ENCODE measurements at regions not wholly inside any gene's neighbourhood (a gene's known extent, or its start where the extent isn't known, plus 50 kb on each side); places are given as distances from the start of the nearest gene placed in this dataset.
"Not testable (repeated sequence)": the region's sequence is repeated elsewhere in the genome, so short reads cannot be mapped to it uniquely, and the experiment has no call there.

- no peak for DNase-seq
These were observed 136.7 kb downstream of the FGF10 start for GRCh38 chr5:44252545-44252944.

- no peak for DNase-seq
These were observed 142.2 kb downstream of the FGF10 start for GRCh38 chr5:44246986-44247385.

- no peak for DNase-seq
These were observed 143.3 kb downstream of the FGF10 start for GRCh38 chr5:44245935-44246334.

GRCh38 chr5:44242791-44243190 is 146.4 kb downstream of the FGF10 start:
- no peak for DNase-seq

- DNase-seq = no peak
These were observed 153.2 kb downstream of the FGF10 start for GRCh38 chr5:44236040-44236439.

GRCh38 chr5:44233691-44234090 is 155.5 kb downstream of the FGF10 start:
- DNase-seq = no peak

- no peak for DNase-seq
These were observed 163.7 kb downstream of the FGF10 start for GRCh38 chr5:44225231-44226160.

- no peak for DNase-seq
These were observed 189.8 kb downstream of the FGF10 start for GRCh38 chr5:44199408-44199807.

GRCh38 chr5:44189255-44189654 is 200.0 kb downstream of the FGF10 start:
- DNase-seq = no peak

- DNase-seq = no peak
These were observed 201.2 kb downstream of the FGF10 start for GRCh38 chr5:44187973-44188372.

- no peak for DNase-seq
These were observed 205.5 kb downstream of the FGF10 start for GRCh38 chr5:44183753-44184152.

GRCh38 chr5:44183312-44183711 is 205.9 kb downstream of the FGF10 start:
- DNase-seq = no peak

- DNase-seq = peak; percentile 3
These were observed 210.8 kb downstream of the FGF10 start for GRCh38 chr5:44178414-44178813.

- DNase-seq = no peak
These were observed 221.7 kb downstream of the FGF10 start for GRCh38 chr5:44167540-44167939.

- no peak for DNase-seq
These were observed 228.9 kb downstream of the FGF10 start for GRCh38 chr5:44160369-44160768.

- no peak for DNase-seq
These were observed 239.0 kb downstream of the FGF10 start for GRCh38 chr5:44150075-44150723.

- DNase-seq = not testable (repeated sequence)
These were observed 271.3 kb downstream of the FGF10 start for GRCh38 chr5:44117947-44118346.

- not testable (repeated sequence) for DNase-seq
These were observed 281.0 kb downstream of the FGF10 start for GRCh38 chr5:44108232-44108631.

- DNase-seq = no peak
These were observed 289.6 kb downstream of the FGF10 start for GRCh38 chr5:44099643-44100042.

- no peak for DNase-seq
These were observed 299.6 kb downstream of the FGF10 start for GRCh38 chr5:44089424-44090144.

GRCh38 chr5:44085083-44085482 is 304.1 kb downstream of the FGF10 start:
- DNase-seq = no peak

GRCh38 chr5:44074547-44074946 is 314.7 kb downstream of the FGF10 start:
- DNase-seq = not testable (repeated sequence)

- DNase-seq = no peak
These were observed 337.6 kb downstream of the FGF10 start for GRCh38 chr5:44051591-44051990.
